ENCODE measurements at regions not wholly inside any gene's neighbourhood (a gene's known extent, or its start where the extent isn't known, plus 50 kb on each side); places are given as distances from the start of the nearest gene placed in this dataset.
"Not testable (repeated sequence)": the region's sequence is repeated elsewhere in the genome, so short reads cannot be mapped to it uniquely, and the experiment has no call there.

DNA sequence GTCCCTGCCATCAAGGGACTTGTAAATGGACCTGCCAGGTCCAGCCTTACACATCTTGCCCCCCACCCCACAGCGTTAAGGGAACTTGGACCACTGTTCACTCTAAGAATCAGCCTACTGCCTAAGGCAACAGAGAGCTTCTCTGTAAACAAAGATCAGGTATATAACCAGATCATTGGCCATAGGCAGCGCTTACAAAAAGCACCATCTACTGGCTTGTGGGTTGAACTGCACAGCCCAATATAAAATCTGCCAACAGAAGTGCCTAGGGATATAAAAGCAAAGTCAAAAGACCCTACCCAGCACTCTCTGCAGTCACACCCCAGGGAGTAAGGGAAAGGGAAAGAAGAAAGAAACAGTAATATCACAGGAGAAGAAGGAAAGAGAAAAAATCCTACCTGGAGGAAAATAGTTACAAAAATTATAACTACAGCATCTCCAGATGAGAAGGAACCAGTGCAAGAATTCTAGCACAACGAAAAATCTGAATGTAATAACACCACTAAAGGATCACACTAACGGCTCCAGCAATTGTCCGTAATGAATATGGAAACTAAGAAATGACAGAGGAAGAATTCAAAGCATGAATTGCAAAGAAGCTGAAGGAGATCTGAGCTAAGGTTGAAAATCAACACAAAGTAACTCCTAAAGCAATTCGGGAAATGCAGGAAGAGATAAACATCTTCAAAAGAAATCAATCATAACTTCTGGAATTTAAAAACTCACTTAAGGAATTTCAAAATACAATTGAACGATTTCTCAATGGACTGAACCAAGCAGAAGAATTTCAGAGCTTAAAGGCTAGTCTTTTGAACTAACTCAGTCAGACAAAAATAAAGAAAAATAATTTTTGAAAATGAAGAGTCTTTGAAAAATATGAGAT is 95.2 kb upstream of the PCED1B start:
- peak; percentile 34 for DNase-seq (ENCODE audit: low spot score)

DNA sequence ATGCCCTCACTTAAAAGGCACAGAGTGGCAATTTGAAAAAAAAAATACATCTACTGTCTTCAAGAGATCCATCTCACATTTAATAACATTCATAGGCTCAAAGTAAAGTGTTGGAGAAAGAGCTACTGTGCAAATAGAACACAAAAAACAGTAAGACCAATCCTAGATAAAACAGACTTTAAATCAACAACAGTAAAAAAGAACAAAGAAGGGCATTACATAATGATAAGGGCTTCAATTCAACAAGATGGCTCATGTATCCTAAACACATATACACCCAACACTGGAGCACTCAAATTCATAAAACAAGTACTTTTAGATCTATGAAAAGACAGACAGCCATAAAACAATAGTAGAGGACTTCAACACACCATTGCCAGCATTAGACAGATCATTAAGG is 93.6 kb upstream of the PCED1B start:
- DNase-seq (ENCODE audit: low spot score) = no peak

DNA sequence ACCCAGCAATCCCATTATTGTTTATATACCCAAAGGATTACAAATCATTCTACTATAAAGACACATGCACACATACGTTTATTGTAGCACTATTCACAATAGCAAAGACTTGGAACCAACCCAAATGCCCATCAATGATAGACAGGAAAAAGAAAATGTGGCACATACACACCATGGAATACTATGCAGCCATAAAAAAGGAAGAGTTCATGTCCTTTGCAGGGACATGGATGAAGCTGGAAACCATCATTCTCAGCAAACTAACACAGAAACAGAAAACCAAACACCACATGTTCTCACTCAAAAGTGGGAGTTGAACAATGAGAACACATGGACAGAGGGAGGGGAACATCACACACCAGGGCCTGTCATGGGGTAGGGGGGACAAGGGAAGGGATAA is 91.3 kb upstream of the PCED1B start:
- not testable (repeated sequence) for DNase-seq (ENCODE audit: low spot score)

DNA sequence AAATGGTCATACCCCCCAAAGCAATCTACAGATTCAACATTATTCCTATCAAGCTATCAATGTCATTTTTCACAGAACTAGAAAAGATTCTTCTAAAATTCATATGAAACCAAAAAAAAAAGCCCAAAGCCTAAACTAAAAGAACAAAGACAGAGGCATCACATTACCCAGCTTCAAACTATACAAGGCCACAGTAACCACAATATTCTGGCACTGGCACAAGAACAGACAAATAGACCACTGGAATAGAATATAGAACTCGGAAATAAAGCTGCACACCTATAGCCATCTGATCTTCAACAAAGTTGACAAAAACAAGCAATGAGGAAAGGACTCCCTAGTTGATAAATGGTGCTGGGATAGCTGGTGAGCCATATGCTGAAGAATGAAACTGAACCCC is 89.2 kb upstream of the PCED1B start:
- DNase-seq (ENCODE audit: low spot score) = no peak

DNA sequence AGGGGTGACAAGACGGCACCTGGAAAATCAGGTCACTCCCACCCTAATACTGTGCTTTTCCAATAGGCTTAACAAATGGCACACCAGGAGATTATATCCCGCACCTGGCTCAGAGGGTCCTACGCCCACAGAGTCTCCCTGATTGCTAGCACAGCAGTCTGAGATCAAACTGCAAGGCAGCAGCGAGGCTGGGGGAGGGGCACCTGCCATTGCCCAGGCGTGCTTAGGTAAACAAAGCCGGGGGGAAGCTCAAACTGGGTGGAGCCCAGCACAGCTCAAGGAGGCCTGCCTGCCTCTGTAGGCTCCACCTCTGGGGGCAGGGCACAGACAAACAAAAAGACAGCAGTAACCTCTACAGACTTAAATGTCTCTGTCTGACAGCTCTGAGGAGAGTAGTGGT is 87.4 kb upstream of the PCED1B start:
- not testable (repeated sequence) for DNase-seq (ENCODE audit: low spot score)

DNA sequence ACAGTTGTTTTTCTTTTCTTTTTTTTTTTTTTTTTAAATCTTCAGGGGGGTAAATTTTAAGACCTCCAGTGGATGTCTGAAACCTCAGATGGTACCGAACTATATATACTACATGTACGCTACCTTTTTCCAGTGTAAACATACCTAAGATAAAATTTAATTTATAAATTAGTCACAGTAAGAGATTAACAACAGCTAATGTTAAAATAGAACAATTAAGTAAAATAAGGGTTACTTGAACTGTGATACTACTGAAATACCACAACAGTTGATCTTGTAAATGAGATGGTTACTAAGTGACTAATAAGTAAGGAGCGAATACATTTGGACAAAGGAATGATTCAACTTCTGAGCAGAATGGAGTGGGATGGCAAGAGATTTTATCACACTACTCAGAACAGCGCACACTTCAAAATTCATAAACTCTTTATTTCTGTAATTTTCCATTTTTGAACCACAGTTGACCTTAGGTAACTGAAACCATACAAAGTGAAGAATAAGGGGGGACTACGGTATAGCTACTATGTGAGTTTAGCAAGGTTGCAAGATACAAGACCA is 80.5 kb upstream of the PCED1B start:
- peak; percentile 42 for DNase-seq (ENCODE audit: low spot score)

DNA sequence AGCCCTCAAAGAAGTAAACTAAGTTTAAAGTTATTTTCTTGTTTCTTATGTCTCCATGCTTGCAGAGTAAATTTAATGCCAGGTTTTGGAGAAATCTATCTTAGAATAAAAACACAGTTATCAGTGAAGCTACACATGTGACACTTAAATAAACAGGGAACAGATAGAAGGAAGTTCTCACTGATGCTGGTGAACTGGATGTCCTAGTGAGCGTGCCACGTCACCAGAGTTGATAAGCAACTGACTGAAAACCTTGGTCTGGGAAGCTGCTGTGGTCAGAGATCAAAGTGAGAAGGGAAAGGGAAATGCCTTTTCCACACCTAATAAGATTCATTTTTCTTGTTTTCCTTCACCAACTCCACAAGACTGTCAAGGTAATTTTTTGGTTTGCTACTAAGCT is 74.8 kb upstream of the PCED1B start:
- DNase-seq (ENCODE audit: low spot score) = no peak

DNA sequence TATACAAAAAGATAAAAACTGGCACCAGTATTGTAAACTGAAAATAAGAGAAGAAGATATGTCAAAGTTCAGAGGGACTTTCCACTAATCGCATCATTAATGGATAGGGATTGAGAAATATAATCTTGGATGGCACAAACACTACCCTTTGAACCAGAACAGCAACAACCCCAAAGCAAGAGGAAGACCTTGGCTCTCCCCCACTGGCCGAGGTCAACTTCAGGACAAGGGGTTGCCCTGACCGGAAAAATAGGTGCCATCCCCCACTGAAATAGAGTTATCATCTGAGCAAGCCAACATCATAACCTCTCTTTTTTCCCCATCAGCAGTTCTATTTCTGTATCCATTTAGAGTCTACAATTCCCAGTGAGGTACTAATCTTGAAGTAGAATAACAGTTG is 72.4 kb upstream of the PCED1B start:
- no peak for DNase-seq (ENCODE audit: low spot score)

DNA sequence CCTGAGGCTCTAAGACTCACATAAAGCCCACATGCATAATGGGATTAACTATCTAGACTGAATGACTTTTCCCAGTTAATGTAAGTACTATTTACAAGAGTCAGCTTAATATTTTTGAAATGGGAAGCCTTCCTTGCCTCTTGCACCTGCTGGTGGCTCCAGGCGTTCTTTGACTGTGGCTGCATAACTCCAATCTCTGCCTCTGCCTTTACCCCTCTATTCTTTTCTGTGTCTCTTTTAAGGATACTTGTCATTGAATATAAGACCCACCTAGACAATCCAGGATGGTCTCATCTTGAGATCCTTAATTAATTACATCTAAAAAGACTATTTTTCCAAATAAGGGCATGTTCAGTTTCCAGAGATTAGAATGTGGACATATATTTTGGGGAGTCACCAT is 66.9 kb upstream of the PCED1B start:
- no peak for DNase-seq (ENCODE audit: low spot score)

DNA sequence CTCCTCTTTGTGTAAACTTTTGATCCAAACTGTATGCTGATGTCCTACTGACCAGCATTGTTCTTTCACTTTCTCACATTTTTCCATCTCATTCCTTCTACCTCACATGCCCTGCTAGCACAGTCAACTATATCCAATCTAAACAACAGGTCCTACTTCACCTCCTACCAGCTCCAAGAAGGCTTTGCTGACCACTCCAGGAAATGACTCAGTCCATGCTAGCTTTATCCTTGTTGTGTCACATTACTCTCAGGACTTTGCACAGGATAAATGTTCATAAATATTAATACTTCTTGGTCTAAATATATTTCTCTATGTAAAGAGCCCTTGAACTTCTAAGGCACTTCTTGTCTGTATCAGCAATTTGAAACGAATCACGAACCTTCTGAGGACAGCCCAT is 64.9 kb upstream of the PCED1B start:
- peak; percentile 70 for DNase-seq (ENCODE audit: low spot score)

DNA sequence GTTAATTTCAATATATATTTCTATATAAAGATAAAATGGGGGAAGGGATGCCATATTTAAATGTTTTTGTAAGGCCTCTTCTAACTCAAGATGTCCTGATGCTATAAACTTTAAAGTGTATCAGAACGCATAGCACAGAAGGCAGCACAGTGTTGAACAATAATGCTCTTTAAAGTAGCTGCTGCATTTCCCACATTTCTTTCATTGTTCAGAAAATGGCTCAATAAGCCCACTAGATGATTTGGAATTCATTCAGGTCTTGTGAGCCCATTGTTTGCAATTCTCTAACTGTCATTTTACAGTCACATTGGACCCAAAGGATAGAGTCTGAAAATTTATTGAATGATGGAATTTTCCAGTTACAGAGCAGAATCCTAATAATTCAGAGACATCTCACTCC is 64.0 kb upstream of the PCED1B start:
- DNase-seq (ENCODE audit: low spot score) = no peak

DNA sequence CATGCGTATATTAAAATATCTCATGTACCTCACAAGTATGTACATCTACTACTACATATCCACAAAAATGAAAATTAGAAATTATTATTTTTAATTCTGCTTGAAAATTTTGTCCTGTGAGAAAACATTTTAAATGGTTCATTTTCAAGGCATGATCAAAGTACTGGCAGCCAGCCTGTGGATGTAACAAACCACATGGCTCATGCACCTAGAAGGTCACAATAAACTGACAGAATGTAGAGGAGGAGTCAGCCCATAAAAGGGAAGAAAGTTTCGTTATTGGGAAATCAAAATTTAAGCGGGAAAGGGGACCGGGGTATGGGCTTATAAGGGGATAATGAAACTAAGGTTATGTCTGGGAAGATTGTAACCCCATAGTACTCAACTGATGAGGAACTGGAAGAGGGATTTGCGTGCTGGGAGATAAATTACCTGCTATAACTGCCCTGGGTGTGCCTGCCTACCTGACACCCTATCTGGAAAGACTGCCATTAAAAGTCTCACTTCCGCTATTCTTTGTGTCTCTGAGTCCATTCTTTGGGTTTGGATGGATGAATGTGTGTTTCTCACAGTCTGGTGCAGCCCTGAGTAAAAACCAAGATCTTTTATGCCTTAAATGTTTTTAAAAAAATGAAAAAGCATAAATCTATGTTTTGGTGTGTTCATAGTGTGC is 62.2 kb upstream of the PCED1B start:
- no peak for DNase-seq (ENCODE audit: low spot score)

DNA sequence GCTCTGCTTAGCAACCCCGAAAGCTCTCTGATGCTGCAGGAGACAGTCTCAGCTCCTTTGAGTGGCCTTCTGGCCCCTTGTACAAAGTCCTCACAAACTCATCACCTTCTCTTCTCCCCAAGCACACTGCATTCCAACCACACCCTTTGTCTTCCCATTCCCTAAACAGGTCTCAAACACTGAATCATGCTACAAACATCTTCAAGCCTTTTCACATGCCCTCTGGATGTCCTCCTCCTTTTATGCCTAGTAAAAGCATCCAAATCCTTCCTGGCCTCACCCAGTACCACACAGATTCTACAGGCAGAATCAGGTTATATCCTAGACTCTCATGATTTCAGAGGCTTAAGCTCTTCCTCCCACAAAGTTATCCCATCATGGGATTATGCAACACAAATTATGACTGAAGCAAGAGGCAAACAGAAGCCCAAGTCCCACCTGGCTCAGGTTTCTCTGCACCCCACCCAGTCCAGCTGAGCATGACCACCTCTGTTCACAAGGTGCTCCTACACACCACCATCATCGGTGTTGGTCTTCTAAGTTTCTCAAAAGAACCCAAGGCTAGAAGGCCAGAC is 61.4 kb upstream of the PCED1B start:
- DNase-seq (ENCODE audit: low spot score) = no peak

DNA sequence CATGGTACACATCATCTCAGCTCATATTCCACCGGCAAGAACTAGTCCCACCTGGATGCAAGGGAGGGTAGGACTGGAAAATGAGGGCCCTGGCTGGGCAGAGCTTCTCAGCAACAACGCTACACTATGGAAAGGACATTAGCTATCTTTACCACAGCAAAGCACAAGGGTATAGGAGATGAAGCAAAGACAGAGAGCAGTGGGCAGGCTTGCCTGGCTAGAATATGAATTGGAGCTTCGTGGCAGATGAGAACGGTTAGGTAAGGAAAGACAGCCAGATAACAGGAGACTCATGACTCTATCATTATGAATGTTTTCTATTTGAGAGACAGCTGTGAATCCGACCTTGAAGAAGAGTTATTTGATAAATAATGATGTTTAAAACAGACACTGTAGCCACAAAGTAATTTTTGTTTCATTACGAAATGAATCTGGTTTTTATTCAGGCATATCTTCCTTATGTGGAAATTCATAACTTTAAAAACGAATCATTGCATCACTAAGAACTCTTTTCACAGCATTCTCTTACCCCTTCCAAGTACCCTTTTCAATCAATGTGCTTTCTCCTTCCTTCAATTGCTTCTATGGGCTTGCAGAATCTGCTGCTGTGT is 59.1 kb upstream of the PCED1B start:
- no peak for DNase-seq (ENCODE audit: low spot score)

DNA sequence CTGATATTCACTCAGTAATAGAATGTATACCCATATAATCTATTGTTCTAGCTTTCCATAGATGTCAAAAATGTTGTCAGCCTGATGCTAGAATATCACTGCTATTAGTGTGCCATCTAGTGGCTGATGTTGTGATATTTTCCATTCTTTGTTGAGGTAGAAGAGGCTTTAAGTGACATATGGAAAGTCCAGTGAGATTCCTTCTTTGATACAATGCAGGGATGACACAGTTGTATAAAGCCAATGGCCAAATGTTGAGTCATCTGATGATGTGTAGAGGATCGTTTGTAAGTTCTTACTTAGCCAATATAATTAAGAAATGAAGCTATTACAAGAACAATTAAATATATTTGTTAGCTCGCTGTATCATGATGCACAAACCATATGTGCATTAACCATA is 58.1 kb upstream of the PCED1B start:
- DNase-seq (ENCODE audit: low spot score) = peak; percentile 48

DNA sequence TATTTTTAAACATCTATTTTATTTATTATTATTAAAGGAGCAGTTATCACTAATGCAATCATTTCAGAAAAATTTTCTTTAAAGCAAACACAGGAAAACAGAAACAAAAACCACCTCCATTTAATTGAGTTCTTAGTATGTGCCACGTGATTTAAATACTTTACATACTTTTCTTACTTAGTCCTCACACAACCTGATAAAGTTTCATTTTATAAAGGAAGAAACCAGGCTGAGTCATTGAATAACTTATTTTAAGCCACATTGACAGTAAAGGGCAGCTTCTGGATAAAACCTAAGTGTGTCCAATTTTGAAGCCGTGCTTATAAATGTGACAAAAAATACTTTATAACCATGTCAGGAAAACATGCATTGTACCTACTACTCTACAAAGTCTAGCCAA is 57.1 kb upstream of the PCED1B start:
- DNase-seq (ENCODE audit: low spot score) = no peak

DNA sequence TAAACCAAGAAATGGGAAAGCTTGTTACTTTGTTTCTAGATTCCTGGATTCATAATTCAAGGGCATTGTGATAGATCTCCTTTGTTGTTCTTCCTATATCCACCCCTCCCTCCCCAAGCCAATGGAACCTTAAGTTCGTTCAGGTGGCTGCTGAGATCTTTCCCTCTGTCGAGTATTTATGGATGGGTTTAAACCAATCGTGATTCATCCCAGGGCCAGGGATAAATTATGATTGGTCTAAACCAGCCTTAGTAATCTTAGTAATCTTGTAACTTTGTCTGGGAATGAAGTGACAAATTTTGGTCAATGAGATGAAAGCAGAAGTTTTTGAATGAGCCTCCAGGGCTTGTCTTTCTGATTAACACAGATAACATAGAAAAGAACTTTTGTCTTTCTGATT is 56.1 kb upstream of the PCED1B start:
- DNase-seq (ENCODE audit: low spot score) = no peak

DNA sequence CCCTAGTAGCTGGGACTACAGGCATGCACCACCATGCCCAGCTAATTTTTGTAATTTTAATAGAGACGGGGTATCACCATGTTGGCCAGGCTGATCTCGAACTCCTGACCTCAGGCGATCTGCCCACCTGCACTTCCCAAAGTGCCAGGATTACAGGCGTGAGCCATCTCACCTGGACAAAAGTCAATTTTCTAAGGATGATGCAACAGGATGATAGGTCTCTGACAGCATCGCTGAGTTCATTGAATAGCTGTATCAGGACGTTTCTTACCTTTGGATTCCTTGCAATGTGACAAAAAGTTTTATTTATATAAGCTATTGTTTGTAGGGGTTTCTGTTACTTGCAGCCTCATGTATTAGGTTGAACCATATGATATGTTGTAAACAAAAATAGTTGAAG is 55.5 kb upstream of the PCED1B start:
- no peak for DNase-seq (ENCODE audit: low spot score)

DNA sequence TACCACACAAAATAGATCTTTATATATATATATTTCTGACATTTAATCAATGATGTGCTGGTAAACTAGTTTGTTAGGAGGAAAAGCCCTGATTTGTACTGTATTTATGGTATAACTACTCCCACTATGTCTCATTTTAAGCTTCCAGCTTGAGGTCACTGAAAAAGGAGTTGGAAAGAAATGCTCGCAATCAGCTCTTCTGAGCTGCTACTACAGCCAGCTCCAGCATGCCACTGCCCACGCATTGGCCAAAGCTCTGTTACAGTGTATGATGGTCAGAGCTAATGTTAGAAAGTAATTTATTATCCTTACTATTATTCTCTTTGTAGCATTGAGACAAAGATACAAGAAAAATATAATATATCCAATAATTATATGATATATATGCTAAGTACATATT is 55.0 kb upstream of the PCED1B start:
- DNase-seq (ENCODE audit: low spot score) = no peak

DNA sequence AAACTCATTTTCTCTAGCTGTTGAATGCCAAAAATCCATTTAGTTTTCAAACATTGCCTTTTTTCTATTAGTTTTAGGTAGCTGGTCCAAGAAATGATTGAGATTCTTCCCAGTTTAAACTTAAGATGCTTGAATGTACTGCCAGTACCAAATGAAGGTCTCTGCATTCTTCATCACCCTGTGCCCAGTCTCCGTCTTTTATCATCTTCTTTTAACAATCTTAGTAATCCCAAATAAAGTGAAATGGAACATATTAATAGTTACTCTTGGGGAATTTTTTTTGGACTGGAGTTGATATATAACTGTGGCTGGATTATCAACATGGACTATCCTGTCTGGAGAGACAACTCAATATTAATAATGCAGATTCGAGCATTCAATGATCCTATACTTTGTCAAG is 54.1 kb upstream of the PCED1B start:
- DNase-seq (ENCODE audit: low spot score) = no peak

DNA sequence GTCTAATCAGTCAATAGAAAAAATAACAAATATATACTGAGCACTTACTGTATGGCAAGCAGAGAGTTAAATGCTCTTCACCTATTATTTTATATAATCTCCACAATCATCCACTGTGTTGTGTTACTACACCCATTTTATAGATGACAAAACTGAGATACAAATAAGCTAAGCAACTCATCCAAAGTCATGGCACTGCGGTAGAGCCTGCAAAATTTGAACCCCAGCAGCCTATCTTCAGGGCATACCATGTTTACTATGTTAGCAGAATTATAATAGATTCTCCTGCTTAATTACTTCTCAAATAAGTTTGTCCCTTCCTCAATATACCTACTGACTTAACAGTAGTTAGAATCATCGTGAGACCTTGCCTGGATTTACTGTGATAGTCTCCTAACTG is 53.6 kb upstream of the PCED1B start:
- DNase-seq (ENCODE audit: low spot score) = no peak

DNA sequence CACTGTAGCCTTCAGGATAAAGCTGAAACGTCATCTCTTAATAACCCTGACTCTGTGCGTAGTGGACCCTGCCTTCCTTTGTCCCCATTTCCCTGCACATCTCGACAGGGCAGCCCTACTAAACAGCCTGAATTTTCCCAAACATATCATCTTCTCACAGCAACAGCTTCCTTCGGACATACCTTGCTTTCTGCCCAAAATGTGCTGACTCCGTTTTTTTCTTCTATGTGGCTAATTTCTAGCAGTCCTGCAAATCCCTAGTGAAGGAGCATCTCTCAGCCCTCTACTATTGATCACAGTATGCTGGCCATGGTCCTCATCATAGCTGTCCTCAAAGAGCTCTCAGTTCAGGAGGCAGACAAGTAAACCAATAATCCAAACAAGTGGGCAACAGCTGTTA is 53.1 kb upstream of the PCED1B start:
- DNase-seq (ENCODE audit: low spot score) = no peak

All from AG08396 (cell line).